ENCODE measurements at regions not wholly inside any gene's neighbourhood (a gene's known extent, or its start where the extent isn't known, plus 50 kb on each side); places are given as distances from the start of the nearest gene placed in this dataset.

- no peak for TF ChIP-seq CTCF (conservative IDR thresholded peaks at IDR 0.05; ENCODE audit: low read depth, low read length)
- no peak for TF ChIP-seq EZH2 (IDR thresholded peaks at IDR 0.05; ENCODE audit: borderline replicate concordance, low read depth, low read length, poor library complexity, severe bottlenecking)
Observed at GRCh38 chr14:48670939-48671338, 915.2 kb downstream of the RPS29 start.
